Hepatocyte (in vitro differentiated cells): ENCODE measurements at regions not wholly inside any gene's neighbourhood (a gene's known extent, or its start where the extent isn't known, plus 50 kb on each side); places are given as distances from the start of the nearest gene placed in this dataset.
"Not testable (repeated sequence)": the region's sequence is repeated elsewhere in the genome, so short reads cannot be mapped to it uniquely, and the experiment has no call there.

ENCODE experiments used
- DNase-seq: peaks from one replicate; pipeline ENCODE4 v3.0.0-alpha.2; 2016; ENCODE audit warnings: low spot score
- H2AFZ ChIP-seq: fragments of 200-600 bp; sonication (generic); 2 replicates; pipeline ENCODE4 v1.6.0; 2016; ENCODE audit warnings: antibody characterized with exemption, mild to moderate bottlenecking
- H3K27ac ChIP-seq: fragments of 200-600 bp; sonication (generic); 2 replicates; pipeline ENCODE4 v1.5.1; 2016; ENCODE audit warnings: mild to moderate bottlenecking
- H3K27me3 ChIP-seq: fragments of 200-600 bp; sonication (generic); 2 replicates; pipeline ENCODE4 v1.6.1; 2016
- H3K36me3 ChIP-seq: fragments of 200-600 bp; sonication (generic); replicated peaks from 2 replicates; pipeline ENCODE4 v1.5.1; 2016; ENCODE audit warnings: low read depth; ENCODE audit not compliant: insufficient read depth
- H3K4me1 ChIP-seq: fragments of 200-600 bp; sonication (generic); 2 replicates; pipeline ENCODE4 v1.5.1; 2016; ENCODE audit warnings: mild to moderate bottlenecking, moderate library complexity; ENCODE audit not compliant: insufficient read depth
- H3K4me2 ChIP-seq: fragments of 200-600 bp; sonication (generic); 2 replicates; pipeline ENCODE4 v1.6.0; 2016
- H3K4me3 ChIP-seq: fragments of 200-600 bp; sonication (generic); 2 replicates; pipeline ENCODE4 v1.5.1; 2016; ENCODE audit warnings: mild to moderate bottlenecking
- H3K79me2 ChIP-seq: fragments of 200-600 bp; sonication (generic); 2 replicates; pipeline ENCODE4 v1.6.0; 2017; ENCODE audit warnings: mild to moderate bottlenecking
- H3K9me2 ChIP-seq: fragments of 200-600 bp; sonication (generic); replicated peaks from 2 replicates; pipeline ENCODE4 v1.6.0; 2017; ENCODE audit warnings: mild to moderate bottlenecking; ENCODE audit not compliant: insufficient read depth
- H3K9me3 ChIP-seq: fragments of 200-600 bp; sonication (generic); 2 replicates; pipeline ENCODE4 v1.5.1; 2016; ENCODE audit warnings: low read depth, mild to moderate bottlenecking
- H4K20me1 ChIP-seq: fragments of 200-600 bp; sonication (generic); 2 replicates; pipeline ENCODE4 v1.6.0; 2016; ENCODE audit warnings: mild to moderate bottlenecking; ENCODE audit not compliant: insufficient read depth, poor library complexity, severe bottlenecking
- CTCF ChIP-seq: fragments of 200-600 bp; sonication (generic); IDR thresholded peaks from 2 replicates; pipeline ENCODE4 v1.5.1; 2016; ENCODE audit warnings: antibody characterized with exemption, mild to moderate bottlenecking; ENCODE audit not compliant: poor library complexity
- EZH2 ChIP-seq: fragments of 200-600 bp; sonication (generic); IDR thresholded peaks from 2 replicates; pipeline ENCODE4 v1.6.1; 2016; ENCODE audit warnings: antibody characterized with exemption, mild to moderate bottlenecking, borderline replicate concordance
- EZH2phosphoT487 ChIP-seq: fragments of 200-600 bp; sonication (generic); IDR thresholded peaks from one replicate; pipeline ENCODE4 v1.6.1; 2018; ENCODE audit warnings: antibody characterized with exemption, mild to moderate bottlenecking, low read depth, moderate library complexity; ENCODE audit not compliant: unreplicated experiment, severe bottlenecking
- WGBS: methylation state at CpG from one replicate; pipeline ENCODE4 v1.1.6; 2016; ENCODE audit warnings: low lambda C conversion rate; ENCODE audit errors: missing lambda C conversion rate; 5-methylcytosine and 5-hydroxymethylcytosine counted together

DNA sequence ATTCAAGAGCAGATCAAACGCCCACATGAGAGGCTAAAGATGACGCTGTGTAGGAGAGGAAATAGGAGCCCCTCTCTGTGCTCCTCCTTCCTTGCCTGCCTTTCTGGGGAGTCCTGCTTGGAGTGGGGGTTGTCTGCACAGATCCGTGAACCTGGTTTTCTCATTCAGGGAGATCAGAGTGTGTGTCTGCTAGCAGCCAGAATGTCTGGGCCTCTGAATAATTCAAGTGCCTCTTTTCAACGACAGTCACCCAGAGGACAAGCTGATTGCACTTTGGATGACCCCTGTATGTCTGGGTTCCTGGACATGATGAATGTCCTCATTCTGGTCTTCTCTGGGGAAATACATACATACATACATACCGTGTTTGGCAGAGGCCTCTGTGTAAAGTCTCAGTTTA lies 592.5 kb upstream of the B3GAT1 start:
- Histone ChIP-seq H3K79me2 (no peaks in the 10 kb centered on the region), H3K4me1 (peaks cover 10% of the 10 kb centered on the region), H3K36me3 (no peaks in the 10 kb centered on the region), H3K4me3 (no peak overlapping the region), H3K27me3 (no peaks in the 10 kb centered on the region), H4K20me1 (no peaks in the 10 kb centered on the region), H2AFZ (no peak overlapping the region), H3K9me3 (no peaks in the 10 kb centered on the region), H3K9me2 (no peaks in the 10 kb centered on the region), H3K4me2 (no peak overlapping the region), H3K27ac (no peak overlapping the region)
- 45% methylated on average over 5 of the region's 5 CpGs for WGBS
- TF ChIP-seq EZH2phosphoT487: no peak
- TF ChIP-seq CTCF: no peak
- TF ChIP-seq EZH2: no peak
- no peak for DNase-seq

GRCh38 chr11:135002236-135002635 lies 590.2 kb upstream of the B3GAT1 start:
- Histone ChIP-seq H3K9me2 (no peaks in the 10 kb centered on the region), H3K36me3 (no peaks in the 10 kb centered on the region), H4K20me1 (no peaks in the 10 kb centered on the region), H3K4me1 (no peaks in the 10 kb centered on the region), H3K4me3 (no peak overlapping the region), H3K79me2 (no peaks in the 10 kb centered on the region), H3K27ac (no peak overlapping the region), H2AFZ (no peak overlapping the region), H3K27me3 (no peaks in the 10 kb centered on the region), H3K9me3 (no peaks in the 10 kb centered on the region), H3K4me2 (no peak overlapping the region)
- TF ChIP-seq CTCF (no peak), EZH2phosphoT487 (no peak), EZH2 (no peak)
- DNase-seq: no peak

GRCh38 chr11:135001581-135001980 lies 589.5 kb upstream of the B3GAT1 start:
- no peak for DNase-seq
- Histone ChIP-seq H3K4me2 (no peak overlapping the region), H3K36me3 (no peaks in the 10 kb centered on the region), H3K9me3 (no peaks in the 10 kb centered on the region), H3K27me3 (no peaks in the 10 kb centered on the region), H3K79me2 (no peaks in the 10 kb centered on the region), H2AFZ (no peak overlapping the region), H4K20me1 (no peaks in the 10 kb centered on the region), H3K9me2 (no peaks in the 10 kb centered on the region), H3K27ac (no peak overlapping the region), H3K4me3 (no peak overlapping the region), H3K4me1 (no peaks in the 10 kb centered on the region)
- whole genome bisulfite sequencing: 89% methylated on average over 2 of the region's 2 CpGs
- TF ChIP-seq EZH2: no peak
- TF ChIP-seq CTCF: no peak
- no peak for TF ChIP-seq EZH2phosphoT487

- H3K4me1 ChIP-seq, H3K9me3 ChIP-seq, H3K4me3 ChIP-seq, H3K9me2 ChIP-seq, H3K27me3 ChIP-seq, H3K79me2 ChIP-seq, DNase-seq, H3K4me2 ChIP-seq, H2AFZ ChIP-seq, H3K36me3 ChIP-seq, H4K20me1 ChIP-seq, H3K27ac ChIP-seq: not testable (repeated sequence)
- 65% methylated on average over 5 of the region's 5 CpGs for WGBS
These were observed 589.0 kb upstream of the B3GAT1 start for GRCh38 chr11:135001065-135001464.
